T-cell (primary cell): ENCODE measurements at regions not wholly inside any gene's neighbourhood (a gene's known extent, or its start where the extent isn't known, plus 50 kb on each side); places are given as distances from the start of the nearest gene placed in this dataset.
"Not testable (repeated sequence)": the region's sequence is repeated elsewhere in the genome, so short reads cannot be mapped to it uniquely, and the experiment has no call there.

Experiments used
- ATAC-seq, 4 experiments: fragments of 200-7000 bp in 3 of 4; fragments of 150-1000 bp in 1 of 4; cut with Tn5 transposase; replicated peaks in 1 of 4; 1 replicate in 3 of 4; 2 replicates in 1 of 4; pipeline ENCODE4 v1.10.0; 2021; ENCODE audit warnings: moderate library complexity in 3 of 4, mild to moderate bottlenecking in 2 of 4, moderate number of reproducible peaks in 1 of 4
- CTCF ChIA-PET, 2 donors: fragments of 300-600 bp; sonication (Branson Sonifier 250); formaldehyde crosslinking; loops; one replicate each; lab custom pipeline; 2022; ENCODE audit warnings: antibody characterized with exemption in 2 of 2; lab: Charles Lee
- POLR2A ChIA-PET, 2 donors: fragments of 300-600 bp; sonication (Branson Sonifier 250); formaldehyde crosslinking; loops; one replicate each; lab custom pipeline; 2022; ENCODE audit warnings: antibody characterized with exemption in 2 of 2; lab: Charles Lee
- DNase-seq, 35 experiments: peaks; one replicate each; pipeline versions ENCODE4 v3.0.0 to v3.0.0-alpha.2; 2013 to 2023
- H3K27ac ChIP-seq: one replicate; pipeline ENCODE4 v1.5.1; 2013; ENCODE audit warnings: low read length
- H3K27me3 ChIP-seq, 2 experiments: replicated peaks in 1 of 2; 1 replicate in 1 of 2; 2 replicates in 1 of 2; pipeline versions ENCODE4 v1.6.1 to v1.7.0; 2013; ENCODE audit warnings: low read length in 1 of 2, mixed read lengths in 1 of 2; ENCODE audit not compliant: control insufficient read depth in 2 of 2, insufficient read depth in 2 of 2; ENCODE audit errors: extremely low read depth in 1 of 2
- H3K36me3 ChIP-seq, 2 donors: 1 replicate in 1 of 2; 2 replicates in 1 of 2; pipeline versions ENCODE4 v1.6.1 to v1.7.0; 2013; ENCODE audit warnings: low read length in 1 of 2; ENCODE audit not compliant: control insufficient read depth in 2 of 2, insufficient read depth in 1 of 2; ENCODE audit errors: extremely low read depth in 1 of 2
- H3K4me1 ChIP-seq, 2 experiments: 1 replicate in 1 of 2; 2 replicates in 1 of 2; pipeline versions ENCODE4 v1.6.1 to v1.7.0; 2013; ENCODE audit warnings: low read length in 2 of 2, mixed read lengths in 1 of 2; ENCODE audit not compliant: insufficient read depth in 2 of 2, control insufficient read depth in 1 of 2; ENCODE audit errors: extremely low read depth in 1 of 2
- H3K4me3 ChIP-seq, 2 donors: 1 replicate in 1 of 2; 2 replicates in 1 of 2; pipeline versions ENCODE4 v1.5.1 to v1.7.0; 2013; ENCODE audit warnings: mild to moderate bottlenecking in 2 of 2, low read length in 1 of 2, moderate library complexity in 1 of 2; ENCODE audit not compliant: control insufficient read depth in 1 of 2; ENCODE audit errors: extremely low read depth in 1 of 2
- H3K9me3 ChIP-seq: 2 replicates; pipeline ENCODE4 v1.7.0; 2013
- H3K27ac Mint-ChIP-seq, 2 donors: one replicate each; pipeline ENCODE4 v1.8.0; 2020 to 2021; ENCODE audit warnings: mild to moderate bottlenecking in 2 of 2, mixed read lengths in 2 of 2
- H3K27me3 Mint-ChIP-seq, 2 donors: one replicate each; pipeline ENCODE4 v1.8.0; 2021 to 2022; ENCODE audit warnings: mixed read lengths in 2 of 2
- H3K36me3 Mint-ChIP-seq: one replicate; pipeline ENCODE4 v1.8.0; 2021; ENCODE audit warnings: mixed read lengths
- H3K4me1 Mint-ChIP-seq, 3 donors: one replicate each; pipeline ENCODE4 v1.8.0; 2020 to 2022; ENCODE audit warnings: mixed read lengths in 3 of 3, mild to moderate bottlenecking in 1 of 3
- H3K4me3 Mint-ChIP-seq, 3 donors: one replicate each; pipeline ENCODE4 v1.8.0; 2020 to 2022; ENCODE audit warnings: mild to moderate bottlenecking in 3 of 3, mixed read lengths in 3 of 3, moderate library complexity in 3 of 3
- H3K9me3 Mint-ChIP-seq, 3 donors: one replicate each; pipeline ENCODE4 v1.8.0; 2020 to 2022; ENCODE audit warnings: mixed read lengths in 3 of 3
- WGBS: methylation state at CpG from one replicate; pipeline ENCODE4 v1.1.5; 2013; ENCODE audit warnings: missing lambda C conversion rate; ENCODE audit not compliant: insufficient coverage; 5-methylcytosine and 5-hydroxymethylcytosine counted together

DNA sequence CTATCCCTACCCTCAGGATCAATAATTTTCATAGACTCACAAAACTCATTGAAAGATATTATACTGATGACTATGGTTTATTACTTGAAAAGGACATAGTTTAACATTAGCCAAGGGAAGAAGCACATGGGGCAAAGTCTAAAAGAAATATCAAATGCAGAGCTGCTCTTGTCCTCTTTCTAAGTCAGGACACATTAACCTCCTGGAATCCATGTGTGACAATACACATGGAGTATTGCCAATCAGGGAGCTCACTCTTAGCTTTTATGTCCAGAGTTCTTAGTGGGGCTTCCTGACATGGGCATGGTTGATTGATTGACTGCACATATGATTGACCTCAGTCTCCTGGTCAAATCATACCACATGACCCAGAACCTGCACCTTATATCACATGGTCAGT lies 165.5 kb upstream of the COX7C start:
- Histone ChIP-seq H3K27me3 (no peaks in the 10 kb centered on the region), H3K27ac (no peak overlapping the region), H3K9me3 (no peaks in the 10 kb centered on the region), H3K36me3 (no peaks in the 10 kb centered on the region), H3K4me1 (no peaks in the 10 kb centered on the region), H3K4me3 (no peak overlapping the region)
- POLR2A ChIA-PET: no interaction called here
- no peaks in the 10 kb centered on the region for H3K27me3 Mint-ChIP-seq
- ATAC-seq: no peak
- peaks cover 0 to 2% (median 0%) of the 10 kb centered on the region in 3 donors for H3K9me3 Mint-ChIP-seq
- CTCF ChIA-PET: no interaction called here
- DNase-seq: no peak
- H3K4me1 Mint-ChIP-seq: no peaks in the 10 kb centered on the region
- no peak overlapping the region for H3K27ac Mint-ChIP-seq
- no peaks in the 10 kb centered on the region for H3K36me3 Mint-ChIP-seq
- no peak overlapping the region for H3K4me3 Mint-ChIP-seq

DNA sequence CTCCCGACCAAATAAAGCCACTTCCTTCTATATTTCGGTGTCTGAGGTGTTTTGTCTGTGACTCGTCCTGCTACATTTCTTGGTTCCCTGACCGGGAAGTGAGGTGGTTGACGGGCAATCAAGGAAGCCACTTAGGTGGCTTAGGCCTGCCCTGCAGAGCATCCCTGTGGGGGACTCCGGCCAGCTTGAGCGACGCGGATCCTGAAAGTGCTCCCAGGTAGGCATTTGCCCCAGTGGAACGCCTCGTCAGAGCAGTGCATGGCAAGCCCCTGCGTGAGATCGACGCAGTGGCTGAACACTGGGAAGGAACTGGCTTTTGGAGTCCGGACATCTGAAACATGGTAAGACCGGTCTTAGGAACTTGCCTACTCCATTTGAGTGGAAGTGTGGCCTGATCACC lies 157.2 kb upstream of the COX7C start:
- Histone ChIP-seq H3K36me3 (no peaks in the 10 kb centered on the region), H3K4me1 (no peaks in the 10 kb centered on the region), H3K9me3 (no peaks in the 10 kb centered on the region), H3K27me3 (no peaks in the 10 kb centered on the region), H3K4me3 (no peak overlapping the region), H3K27ac (no peak overlapping the region)
- ATAC-seq (no peak), DNase-seq (no peak)
- Mint-ChIP-seq H3K27ac (no peak overlapping the region), H3K4me1 (no peaks in the 10 kb centered on the region), H3K9me3 (peaks cover 11 to 21% (median 16%) of the 10 kb centered on the region in 3 donors), H3K36me3 (no peaks in the 10 kb centered on the region), H3K27me3 (peaks cover 0 to 3% of the 10 kb centered on the region in 2 donors), H3K4me3 (no peak overlapping the region)
- CTCF ChIA-PET: no interaction called here
- POLR2A ChIA-PET: no interaction called here
- WGBS: 93% methylated on average over 13 of the region's 16 CpGs

DNA sequence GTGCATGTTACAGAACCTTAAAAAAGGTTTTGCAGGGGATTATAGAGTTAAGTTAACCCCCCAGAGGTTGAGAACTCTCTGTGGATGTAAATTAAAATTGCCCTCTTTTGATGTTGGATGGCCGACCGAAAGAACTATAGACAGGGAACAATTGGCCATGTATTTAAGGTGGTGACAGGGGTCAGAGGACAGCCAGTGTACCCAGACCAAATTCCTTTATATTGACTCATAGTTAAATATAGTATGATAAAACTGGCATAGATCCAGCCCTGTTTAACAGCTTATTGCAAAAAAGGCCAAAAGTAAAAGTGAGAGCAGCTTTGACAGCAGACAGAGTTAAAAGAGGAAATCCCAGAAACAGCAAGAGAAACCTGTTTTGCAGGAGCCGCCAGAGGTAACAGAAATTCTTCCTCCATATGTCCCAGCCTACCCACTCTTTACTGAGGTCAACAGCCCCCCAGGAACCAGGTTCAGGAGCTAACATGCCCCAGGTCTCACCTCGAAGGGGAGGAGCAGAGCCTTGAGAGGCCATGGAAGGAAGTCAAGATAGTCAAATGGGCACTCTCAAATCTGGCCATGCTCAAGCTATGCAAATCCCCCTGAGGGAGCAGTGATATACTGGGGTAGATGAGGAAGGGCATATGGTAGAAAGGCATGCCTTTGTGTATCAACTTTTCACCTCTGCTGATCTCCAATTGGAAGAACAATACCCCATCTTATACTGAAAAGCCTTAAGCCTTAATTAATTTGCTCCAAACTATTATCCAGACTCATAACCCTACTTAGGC lies 156.4 kb upstream of the COX7C start:
- H3K9me3 Mint-ChIP-seq: peaks cover 12 to 27% (median 21%) of the 10 kb centered on the region in 3 donors
- H3K27me3 Mint-ChIP-seq: peaks cover 0 to 3% of the 10 kb centered on the region in 2 donors
- Histone ChIP-seq H3K4me3 (no peak overlapping the region), H3K9me3 (no peaks in the 10 kb centered on the region), H3K27ac (no peak overlapping the region), H3K27me3 (no peaks in the 10 kb centered on the region), H3K4me1 (no peaks in the 10 kb centered on the region), H3K36me3 (no peaks in the 10 kb centered on the region)
- ChIA-PET POLR2A (no interaction called here), CTCF (no interaction called here)
- H3K4me3 Mint-ChIP-seq: no peak overlapping the region
- ATAC-seq (no peak), DNase-seq (no peak)
- H3K36me3 Mint-ChIP-seq: no peaks in the 10 kb centered on the region
- H3K27ac Mint-ChIP-seq: no peak overlapping the region
- no peaks in the 10 kb centered on the region for H3K4me1 Mint-ChIP-seq
- WGBS: 0% methylated on average over 1 of the region's 4 CpGs

DNA sequence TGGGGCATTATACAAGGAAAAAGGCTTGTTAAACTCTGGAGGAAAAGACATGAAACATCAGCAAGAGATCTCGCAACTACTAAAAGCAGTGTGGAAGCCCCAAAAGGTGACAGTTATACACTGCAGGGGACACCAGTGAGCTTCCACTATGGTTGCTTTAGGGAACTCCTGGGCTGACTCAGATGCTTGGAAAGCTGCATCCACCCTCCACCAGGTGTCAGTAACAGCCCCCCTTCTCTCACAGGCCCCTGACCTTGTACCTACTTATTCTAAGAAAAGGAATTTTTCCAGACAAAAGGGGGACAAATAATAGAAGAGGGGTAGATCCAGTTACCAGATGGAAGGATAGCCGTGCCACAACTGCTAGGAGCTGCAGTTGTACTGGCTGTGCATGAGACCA lies 154.4 kb upstream of the COX7C start:
- no peaks in the 10 kb centered on the region for H3K36me3 Mint-ChIP-seq
- no peaks in the 10 kb centered on the region for H3K36me3 ChIP-seq
- ChIA-PET POLR2A (no interaction called here), CTCF (no interaction called here)
- peaks cover 12 to 27% (median 21%) of the 10 kb centered on the region in 3 donors for H3K9me3 Mint-ChIP-seq
- H3K9me3 ChIP-seq: no peaks in the 10 kb centered on the region
- no peaks in the 10 kb centered on the region for H3K4me1 ChIP-seq
- H3K27me3 ChIP-seq: no peaks in the 10 kb centered on the region
- 100% methylated on average over 1 of the region's 2 CpGs for WGBS
- no peak overlapping the region for H3K27ac ChIP-seq
- DNase-seq: no peak
- no peak overlapping the region for H3K4me3 Mint-ChIP-seq
- no peak overlapping the region for H3K4me3 ChIP-seq
- H3K4me1 Mint-ChIP-seq: no peaks in the 10 kb centered on the region
- no peak for ATAC-seq
- no peak overlapping the region for H3K27ac Mint-ChIP-seq
- H3K27me3 Mint-ChIP-seq: peaks cover 0 to 3% of the 10 kb centered on the region in 2 donors

DNA sequence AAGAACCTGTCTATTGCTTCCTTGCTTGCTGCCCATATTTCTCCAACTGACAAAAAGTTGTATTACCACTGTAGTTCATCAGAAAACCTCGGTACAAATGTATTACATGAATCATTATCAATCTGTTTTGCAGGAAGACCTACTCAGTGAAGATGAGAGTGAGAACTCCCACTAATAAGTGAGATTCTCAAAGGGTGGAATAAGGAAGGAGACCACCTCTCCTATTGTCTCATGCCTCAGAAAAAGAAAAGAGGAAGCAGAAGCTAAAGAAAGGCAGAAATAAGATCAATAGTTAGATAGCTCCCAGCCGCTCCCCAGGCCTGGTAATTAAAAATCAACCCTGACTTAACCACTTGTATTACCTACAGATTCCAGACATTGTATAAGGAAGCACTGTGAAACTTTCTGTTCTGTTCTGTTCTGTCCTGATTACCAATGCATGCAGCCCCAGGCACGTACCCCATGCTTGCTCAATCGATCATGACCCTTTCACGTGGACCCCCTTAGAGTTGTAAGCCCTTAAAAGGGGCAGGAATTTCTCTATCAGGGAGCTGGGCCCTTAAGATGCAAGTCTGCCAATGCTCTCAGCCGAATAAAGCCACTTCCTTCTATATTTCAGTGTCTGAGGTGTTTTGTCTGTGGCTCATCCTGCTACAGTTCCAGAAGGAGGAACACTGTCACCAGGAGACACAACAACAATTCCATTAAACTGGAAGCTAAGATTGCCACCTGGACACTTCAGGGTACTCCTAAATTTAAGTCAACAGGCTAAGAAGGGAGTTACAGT lies 152.5 kb upstream of the COX7C start:
- no peak overlapping the region for H3K27ac ChIP-seq
- WGBS: 50% methylated on average over 3 of the region's 6 CpGs
- CTCF ChIA-PET: no interaction called here

DNA sequence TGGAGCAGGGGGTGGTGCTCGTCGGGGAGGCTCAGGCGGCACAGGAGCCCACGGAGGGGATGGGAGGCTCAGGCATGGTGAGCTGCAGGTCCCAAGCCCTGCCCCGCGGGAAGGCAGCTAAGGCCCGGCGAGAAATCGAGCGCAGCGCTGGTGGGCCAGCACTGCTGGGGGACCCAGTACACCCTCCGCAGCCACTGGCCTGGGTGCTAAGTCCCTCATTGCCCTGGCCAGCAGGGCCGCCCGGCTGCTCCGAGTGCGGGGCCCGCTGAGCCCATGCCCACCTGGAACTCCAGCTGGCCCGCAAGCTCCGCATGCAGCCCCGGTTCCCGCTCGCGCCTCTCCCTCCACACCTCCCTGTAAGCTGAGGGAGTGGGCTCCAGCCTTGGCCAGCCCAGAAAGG lies 151.0 kb upstream of the COX7C start:
- H3K36me3 Mint-ChIP-seq, H3K9me3 ChIP-seq, H3K27me3 Mint-ChIP-seq, POLR2A ChIA-PET, H3K4me1 Mint-ChIP-seq, H3K27me3 ChIP-seq, H3K27ac Mint-ChIP-seq, H3K4me1 ChIP-seq, DNase-seq, H3K36me3 ChIP-seq, ATAC-seq, CTCF ChIA-PET, H3K27ac ChIP-seq, H3K4me3 ChIP-seq, H3K4me3 Mint-ChIP-seq: not testable (repeated sequence)
- WGBS: 89% methylated on average over 14 of the region's 23 CpGs
- peaks cover 12 to 27% (median 21%) of the 10 kb centered on the region in 3 donors for H3K9me3 Mint-ChIP-seq

More for the DNA sequence above, 152.5 kb upstream of the COX7C start:
- no peak for ATAC-seq
- Histone ChIP-seq H3K4me1 (no peaks in the 10 kb centered on the region), H3K9me3 (no peaks in the 10 kb centered on the region), H3K4me3 (no peak overlapping the region), H3K27me3 (no peaks in the 10 kb centered on the region), H3K36me3 (no peaks in the 10 kb centered on the region)
- DNase-seq: no peak
- POLR2A ChIA-PET: no interaction called here
- Mint-ChIP-seq H3K4me3 (no peak overlapping the region), H3K27ac (no peak overlapping the region), H3K27me3 (peaks cover 0 to 4% of the 10 kb centered on the region in 2 donors), H3K36me3 (no peaks in the 10 kb centered on the region), H3K4me1 (no peaks in the 10 kb centered on the region), H3K9me3 (peaks cover 12 to 27% (median 21%) of the 10 kb centered on the region in 3 donors)
